Endodermal cell (in vitro differentiated cells): ENCODE measurements at regions not wholly inside any gene's neighbourhood (a gene's known extent, or its start where the extent isn't known, plus 50 kb on each side); places are given as distances from the start of the nearest gene placed in this dataset.

Source experiments
- DNase-seq: peaks from one replicate; pipeline ENCODE4 v3.0.0-alpha.2; 2017
- H3K27ac ChIP-seq: 2 replicates; pipeline ENCODE4 v1.5.1; 2013; ENCODE audit warnings: mild to moderate bottlenecking, low read depth, low read length, moderate library complexity
- H3K27me3 ChIP-seq: 2 replicates; pipeline ENCODE4 v1.6.1; 2013; ENCODE audit warnings: mild to moderate bottlenecking, low read length, moderate library complexity; ENCODE audit not compliant: insufficient read depth, control insufficient read depth, poor library complexity, severe bottlenecking
- H3K36me3 ChIP-seq: 2 replicates; pipeline ENCODE4 v1.7.0; 2013; ENCODE audit warnings: mild to moderate bottlenecking, low read length, moderate library complexity; ENCODE audit not compliant: control insufficient read depth, insufficient read depth
- H3K4me1 ChIP-seq: one replicate; pipeline ENCODE4 v1.7.0; 2013; ENCODE audit warnings: low read length; ENCODE audit not compliant: control insufficient read depth, insufficient read depth
- H3K4me3 ChIP-seq: 2 replicates; pipeline ENCODE4 v1.5.1; 2013; ENCODE audit warnings: mild to moderate bottlenecking, low read length, moderate library complexity
- H3K9ac ChIP-seq: 2 replicates; pipeline ENCODE4 v1.6.1; 2013; ENCODE audit warnings: mild to moderate bottlenecking, low read length, moderate library complexity; ENCODE audit not compliant: poor library complexity, severe bottlenecking; ENCODE audit errors: extremely low read depth
- H3K9me3 ChIP-seq: 2 replicates; pipeline ENCODE4 v1.6.1; 2013; ENCODE audit warnings: mild to moderate bottlenecking, low read length, moderate library complexity; ENCODE audit not compliant: control insufficient read depth
- H3K27ac Mint-ChIP-seq: 2 replicates; pipeline ENCODE4 v1.8.0; 2020; ENCODE audit warnings: mixed read lengths
- H3K27me3 Mint-ChIP-seq: 2 replicates; pipeline ENCODE4 v1.8.0; 2021; ENCODE audit warnings: mild to moderate bottlenecking, mixed read lengths; ENCODE audit not compliant: insufficient read depth
- H3K36me3 Mint-ChIP-seq: 2 replicates; pipeline ENCODE4 v1.8.0; 2020; ENCODE audit warnings: low read depth, mixed read lengths
- H3K4me1 Mint-ChIP-seq: 2 replicates; pipeline ENCODE4 v1.8.0; 2020; ENCODE audit warnings: mixed read lengths
- H3K4me3 Mint-ChIP-seq: 2 replicates; pipeline ENCODE4 v1.8.0; 2020; ENCODE audit warnings: mild to moderate bottlenecking, moderate library complexity, mixed read lengths
- H3K9me3 Mint-ChIP-seq: 2 replicates; pipeline ENCODE4 v1.8.0; 2020; ENCODE audit warnings: mild to moderate bottlenecking, mixed read lengths
- CTCF ChIP-seq: fragments of 200-600 bp; sonication (generic); conservative IDR thresholded peaks from 2 replicates; pipeline ENCODE4 v1.5.0; 2021; ENCODE audit warnings: antibody characterized with exemption, mild to moderate bottlenecking
- WGBS, 2 experiments: methylation state at CpG; one replicate each; pipeline versions ENCODE4 v1.1.5 to v1.1.7; 2013; ENCODE audit warnings: missing lambda C conversion rate in 2 of 2, mixed read lengths in 1 of 2; ENCODE audit not compliant: insufficient coverage in 1 of 2, insufficient read length in 1 of 2; 5-methylcytosine and 5-hydroxymethylcytosine counted together

DNA sequence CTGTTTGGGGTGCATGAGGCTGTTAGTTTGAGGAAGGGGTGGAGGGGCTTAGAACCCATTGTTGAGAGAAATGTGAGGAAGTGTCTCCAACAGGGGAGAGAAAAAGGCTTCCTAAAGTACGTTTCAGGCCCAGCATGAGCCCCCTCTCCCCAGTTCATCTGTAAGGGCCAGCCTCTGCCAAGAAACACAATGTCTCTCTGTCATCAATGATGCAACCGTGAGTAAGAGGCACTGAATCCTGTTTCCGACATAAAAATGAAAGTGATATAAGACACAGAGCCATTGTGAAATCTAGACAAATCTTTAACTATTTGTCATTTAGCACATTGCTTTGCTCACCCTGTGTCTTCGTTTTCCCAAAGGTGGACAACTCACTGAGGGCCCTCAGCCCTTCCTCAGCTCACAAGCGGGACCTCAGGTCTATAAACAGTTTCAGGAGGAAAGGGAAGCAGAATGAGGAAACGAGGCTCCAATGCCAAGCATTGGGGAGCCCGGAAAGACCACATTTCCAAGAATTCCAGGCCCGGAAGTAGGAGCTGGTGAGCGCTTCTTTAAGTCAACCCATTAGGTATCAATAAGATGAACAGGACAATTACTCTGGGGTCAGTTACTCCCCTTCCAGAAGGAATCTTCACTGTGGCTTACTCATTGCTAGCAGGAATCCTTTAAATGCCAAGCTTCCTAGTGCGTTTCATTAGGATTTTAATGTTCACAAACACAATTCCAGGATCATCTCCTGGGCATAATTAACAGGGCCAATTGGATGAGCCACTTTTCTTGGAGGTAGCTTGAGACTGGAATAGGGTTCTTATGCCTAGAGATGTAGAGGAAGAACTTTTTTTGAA lies 59.0 kb upstream of the KLF4 start:
- Histone ChIP-seq H3K4me3 (no peak overlapping the region), H3K27ac (no peak overlapping the region), H3K4me1 (peaks cover 7% of the 10 kb centered on the region), H3K9ac (no peak overlapping the region), H3K36me3 (no peaks in the 10 kb centered on the region), H3K9me3 (no peaks in the 10 kb centered on the region), H3K27me3 (no peaks in the 10 kb centered on the region)
- H3K27me3 Mint-ChIP-seq = peaks cover 14% of the 10 kb centered on the region
- peaks cover 1% of the 10 kb centered on the region for H3K36me3 Mint-ChIP-seq
- H3K27ac Mint-ChIP-seq = no peak overlapping the region
- H3K4me3 Mint-ChIP-seq = no peak overlapping the region
- WGBS, 2 experiments = 88 to 92% methylated on average over 8 to 10 of the region's 10 CpGs
- TF ChIP-seq CTCF = no peak
- no peak for DNase-seq
- peaks cover 33% of the 10 kb centered on the region for H3K4me1 Mint-ChIP-seq
- H3K9me3 Mint-ChIP-seq = peaks cover 4% of the 10 kb centered on the region

- H3K9ac ChIP-seq = no peak overlapping the region
Measured at GRCh38 chr9:107547772-107548297, 58.3 kb upstream of the KLF4 start.

GRCh38 chr9:107547303-107547702 lies 57.7 kb upstream of the KLF4 start:
- Mint-ChIP-seq H3K27ac (no peak overlapping the region), H3K36me3 (peaks cover 1% of the 10 kb centered on the region), H3K27me3 (peaks cover 14% of the 10 kb centered on the region), H3K9me3 (peaks cover 4% of the 10 kb centered on the region), H3K4me1 (peaks cover 34% of the 10 kb centered on the region), H3K4me3 (no peak overlapping the region)
- Histone ChIP-seq H3K9me3 (no peaks in the 10 kb centered on the region), H3K36me3 (no peaks in the 10 kb centered on the region), H3K4me1 (peaks cover 7% of the 10 kb centered on the region), H3K9ac (no peak overlapping the region), H3K27ac (no peak overlapping the region), H3K27me3 (no peaks in the 10 kb centered on the region), H3K4me3 (no peak overlapping the region)
- WGBS, 2 experiments = 99 to 100% methylated on average over 1 to 2 of the region's 2 CpGs
- no peak for TF ChIP-seq CTCF
- DNase-seq = no peak

More at GRCh38 chr9:107547772-107548297, 58.3 kb upstream of the KLF4 start:
- H3K27me3 ChIP-seq = no peaks in the 10 kb centered on the region
- no peak overlapping the region for H3K4me3 ChIP-seq
- peaks cover 7% of the 10 kb centered on the region for H3K4me1 ChIP-seq
- peaks cover 14% of the 10 kb centered on the region for H3K27me3 Mint-ChIP-seq
- no peak overlapping the region for H3K27ac ChIP-seq
- WGBS, 2 experiments = 89 to 93% methylated on average over 3 of the region's 3 CpGs
- peaks cover 1% of the 10 kb centered on the region for H3K36me3 Mint-ChIP-seq
- no peak overlapping the region for H3K4me3 Mint-ChIP-seq
- H3K9me3 ChIP-seq = no peaks in the 10 kb centered on the region
- H3K9me3 Mint-ChIP-seq = peaks cover 4% of the 10 kb centered on the region
- H3K36me3 ChIP-seq = no peaks in the 10 kb centered on the region
- TF ChIP-seq CTCF = no peak
- no peak overlapping the region for H3K27ac Mint-ChIP-seq
- H3K4me1 Mint-ChIP-seq = peaks cover 34% of the 10 kb centered on the region
- no peak for DNase-seq
